ENCODE measurements at regions not wholly inside any gene's neighbourhood (a gene's known extent, or its start where the extent isn't known, plus 50 kb on each side); places are given as distances from the start of the nearest gene placed in this dataset.

- Histone ChIP-seq H3K27me3 (ENCODE audit: control insufficient read depth, insufficient read depth, low read length) (no peaks in the 10 kb centered on the region), H3K27ac (ENCODE audit: low read depth, low read length) (no peak overlapping the region), H3K4me1 (ENCODE audit: control insufficient read depth, insufficient read depth, low read length) (peaks cover 25% of the 10 kb centered on the region), H3K36me3 (ENCODE audit: control insufficient read depth, insufficient read depth, low read length) (no peaks in the 10 kb centered on the region), H3K9ac (ENCODE audit: low read length) (no peak overlapping the region), H3K4me3 (ENCODE audit: low read depth, low read length) (no peak overlapping the region), H3K9me3 (ENCODE audit: control insufficient read depth, insufficient read depth, low read depth, low read length) (no peaks in the 10 kb centered on the region)
Observed at GRCh38 chr2:16047701-16048100, 107.4 kb downstream of the MYCN start.

GRCh38 chr2:16046649-16047048 is 106.3 kb downstream of the MYCN start:
- no peak overlapping the region for H3K9ac ChIP-seq (ENCODE audit: low read length)
- H3K9me3 ChIP-seq (ENCODE audit: control insufficient read depth, insufficient read depth, low read depth, low read length) = no peaks in the 10 kb centered on the region
- H3K36me3 ChIP-seq (ENCODE audit: control insufficient read depth, insufficient read depth, low read length) = no peaks in the 10 kb centered on the region
- no peaks in the 10 kb centered on the region for H3K27me3 ChIP-seq (ENCODE audit: control insufficient read depth, insufficient read depth, low read length)
- H3K4me1 ChIP-seq (ENCODE audit: control insufficient read depth, insufficient read depth, low read length) = peaks cover 25% of the 10 kb centered on the region
- no peak overlapping the region for H3K4me3 ChIP-seq (ENCODE audit: low read depth, low read length)
- H3K27ac ChIP-seq (ENCODE audit: low read depth, low read length) = no peak overlapping the region

- Histone ChIP-seq H3K27ac (ENCODE audit: low read depth, low read length) (no peak overlapping the region), H3K4me1 (ENCODE audit: control insufficient read depth, insufficient read depth, low read length) (peaks cover 18% of the 10 kb centered on the region), H3K27me3 (ENCODE audit: control insufficient read depth, insufficient read depth, low read length) (no peaks in the 10 kb centered on the region)
Observed at GRCh38 chr2:16045653-16046352, 105.5 kb downstream of the MYCN start.

GRCh38 chr2:16044946-16045456 is 104.7 kb downstream of the MYCN start:
- H3K4me1 ChIP-seq (ENCODE audit: control insufficient read depth, insufficient read depth, low read length) = peaks cover 10% of the 10 kb centered on the region
- no peaks in the 10 kb centered on the region for H3K36me3 ChIP-seq (ENCODE audit: control insufficient read depth, insufficient read depth, low read length)
- H3K27ac ChIP-seq (ENCODE audit: low read depth, low read length) = no peak overlapping the region

More at GRCh38 chr2:16045653-16046352, 105.5 kb downstream of the MYCN start:
- H3K9ac ChIP-seq (ENCODE audit: low read length) = no peak overlapping the region
- H3K9me3 ChIP-seq (ENCODE audit: control insufficient read depth, insufficient read depth, low read depth, low read length) = no peaks in the 10 kb centered on the region
- H3K4me3 ChIP-seq (ENCODE audit: low read depth, low read length) = no peak overlapping the region
- H3K36me3 ChIP-seq (ENCODE audit: control insufficient read depth, insufficient read depth, low read length) = no peaks in the 10 kb centered on the region

GRCh38 chr2:16043627-16044026 is 103.3 kb downstream of the MYCN start:
- Histone ChIP-seq H3K4me1 (ENCODE audit: control insufficient read depth, insufficient read depth, low read length) (peaks cover 9% of the 10 kb centered on the region; the same call in 1 of the 2 replicates), H3K9ac (ENCODE audit: low read length) (no peak overlapping the region), H3K36me3 (ENCODE audit: control insufficient read depth, insufficient read depth, low read length) (no peaks in the 10 kb centered on the region), H3K27ac (ENCODE audit: low read depth, low read length) (no peak overlapping the region), H3K4me3 (ENCODE audit: low read depth, low read length) (no peak overlapping the region), H3K9me3 (ENCODE audit: control insufficient read depth, insufficient read depth, low read depth, low read length) (no peaks in the 10 kb centered on the region), H3K27me3 (ENCODE audit: control insufficient read depth, insufficient read depth, low read length) (no peaks in the 10 kb centered on the region)

More at GRCh38 chr2:16044946-16045456, 104.7 kb downstream of the MYCN start:
- H3K9ac ChIP-seq (ENCODE audit: low read length) = no peak overlapping the region
- H3K9me3 ChIP-seq (ENCODE audit: control insufficient read depth, insufficient read depth, low read depth, low read length) = no peaks in the 10 kb centered on the region
- H3K4me3 ChIP-seq (ENCODE audit: low read depth, low read length) = no peak overlapping the region
- no peaks in the 10 kb centered on the region for H3K27me3 ChIP-seq (ENCODE audit: control insufficient read depth, insufficient read depth, low read length)

- no peaks in the 10 kb centered on the region for H3K9me3 ChIP-seq (ENCODE audit: control insufficient read depth, insufficient read depth, low read depth, low read length)
Observed at GRCh38 chr2:16043192-16043591, 102.8 kb downstream of the MYCN start.

GRCh38 chr2:16042201-16042700 is 101.9 kb downstream of the MYCN start:
- Histone ChIP-seq H3K9ac (ENCODE audit: low read length) (no peak overlapping the region), H3K9me3 (ENCODE audit: control insufficient read depth, insufficient read depth, low read depth, low read length) (no peaks in the 10 kb centered on the region), H3K4me1 (ENCODE audit: control insufficient read depth, insufficient read depth, low read length) (peaks cover 18% of the 10 kb centered on the region; the same call in 1 of the 2 replicates), H3K27me3 (ENCODE audit: control insufficient read depth, insufficient read depth, low read length) (no peaks in the 10 kb centered on the region), H3K36me3 (ENCODE audit: control insufficient read depth, insufficient read depth, low read length) (no peaks in the 10 kb centered on the region), H3K27ac (ENCODE audit: low read depth, low read length) (no peak overlapping the region), H3K4me3 (ENCODE audit: low read depth, low read length) (no peak overlapping the region)

More at GRCh38 chr2:16043192-16043591, 102.8 kb downstream of the MYCN start:
- no peaks in the 10 kb centered on the region for H3K36me3 ChIP-seq (ENCODE audit: control insufficient read depth, insufficient read depth, low read length)
- peaks cover 12% of the 10 kb centered on the region; the same call in 1 of the 2 replicates for H3K4me1 ChIP-seq (ENCODE audit: control insufficient read depth, insufficient read depth, low read length)
- no peaks in the 10 kb centered on the region for H3K27me3 ChIP-seq (ENCODE audit: control insufficient read depth, insufficient read depth, low read length)
- H3K4me3 ChIP-seq (ENCODE audit: low read depth, low read length) = no peak overlapping the region
- H3K27ac ChIP-seq (ENCODE audit: low read depth, low read length) = no peak overlapping the region
- no peak overlapping the region for H3K9ac ChIP-seq (ENCODE audit: low read length)

GRCh38 chr2:16040271-16041010 is 100.1 kb downstream of the MYCN start:
- H3K36me3 ChIP-seq (ENCODE audit: control insufficient read depth, insufficient read depth, low read length) = no peaks in the 10 kb centered on the region
- peaks cover 24% of the 10 kb centered on the region; the same call in 1 of the 2 replicates for H3K4me1 ChIP-seq (ENCODE audit: control insufficient read depth, insufficient read depth, low read length)
- no peak overlapping the region for H3K9ac ChIP-seq (ENCODE audit: low read length)
- no peaks in the 10 kb centered on the region for H3K9me3 ChIP-seq (ENCODE audit: control insufficient read depth, insufficient read depth, low read depth, low read length)
- H3K27me3 ChIP-seq (ENCODE audit: control insufficient read depth, insufficient read depth, low read length) = no peaks in the 10 kb centered on the region
- H3K27ac ChIP-seq (ENCODE audit: low read depth, low read length) = no peak overlapping the region
- H3K4me3 ChIP-seq (ENCODE audit: low read depth, low read length) = no peak overlapping the region

- H3K27me3 ChIP-seq (ENCODE audit: control insufficient read depth, insufficient read depth, low read length) = no peaks in the 10 kb centered on the region
- H3K9ac ChIP-seq (ENCODE audit: low read length) = no peak overlapping the region
- no peak overlapping the region for H3K27ac ChIP-seq (ENCODE audit: low read depth, low read length)
- no peak overlapping the region for H3K4me3 ChIP-seq (ENCODE audit: low read depth, low read length)
- no peaks in the 10 kb centered on the region for H3K9me3 ChIP-seq (ENCODE audit: control insufficient read depth, insufficient read depth, low read depth, low read length)
- H3K36me3 ChIP-seq (ENCODE audit: control insufficient read depth, insufficient read depth, low read length) = no peaks in the 10 kb centered on the region
- H3K4me1 ChIP-seq (ENCODE audit: control insufficient read depth, insufficient read depth, low read length) = peaks cover 24% of the 10 kb centered on the region; the same call in 1 of the 2 replicates
Observed at GRCh38 chr2:16039823-16040222, 99.5 kb downstream of the MYCN start.

GRCh38 chr2:16039055-16039454 is 98.7 kb downstream of the MYCN start:
- H3K36me3 ChIP-seq (ENCODE audit: control insufficient read depth, insufficient read depth, low read length) = no peaks in the 10 kb centered on the region
- peaks cover 27% of the 10 kb centered on the region for H3K4me1 ChIP-seq (ENCODE audit: control insufficient read depth, insufficient read depth, low read length)
- no peaks in the 10 kb centered on the region for H3K9me3 ChIP-seq (ENCODE audit: control insufficient read depth, insufficient read depth, low read depth, low read length)
- no peak overlapping the region for H3K27ac ChIP-seq (ENCODE audit: low read depth, low read length)
- no peaks in the 10 kb centered on the region for H3K27me3 ChIP-seq (ENCODE audit: control insufficient read depth, insufficient read depth, low read length)
- H3K9ac ChIP-seq (ENCODE audit: low read length) = no peak overlapping the region
- H3K4me3 ChIP-seq (ENCODE audit: low read depth, low read length) = no peak overlapping the region

GRCh38 chr2:16038621-16039020 is 98.3 kb downstream of the MYCN start:
- no peak overlapping the region for H3K4me3 ChIP-seq (ENCODE audit: low read depth, low read length)
- no peak overlapping the region for H3K27ac ChIP-seq (ENCODE audit: low read depth, low read length)
- no peaks in the 10 kb centered on the region for H3K9me3 ChIP-seq (ENCODE audit: control insufficient read depth, insufficient read depth, low read depth, low read length)
- H3K9ac ChIP-seq (ENCODE audit: low read length) = no peak overlapping the region
- no peaks in the 10 kb centered on the region for H3K36me3 ChIP-seq (ENCODE audit: control insufficient read depth, insufficient read depth, low read length)
- H3K4me1 ChIP-seq (ENCODE audit: control insufficient read depth, insufficient read depth, low read length) = peaks cover 27% of the 10 kb centered on the region
- H3K27me3 ChIP-seq (ENCODE audit: control insufficient read depth, insufficient read depth, low read length) = no peaks in the 10 kb centered on the region
